Kidney tubule cell (primary cell): ENCODE measurements at regions not wholly inside any gene's neighbourhood (a gene's known extent, or its start where the extent isn't known, plus 50 kb on each side); places are given as distances from the start of the nearest gene placed in this dataset.

ENCODE experiments used
- DNase-seq: peaks from one replicate; pipeline ENCODE4 v3.0.0-alpha.2; 2018; ENCODE audit warnings: low spot score

- no peak for DNase-seq
Observed at GRCh38 chr15:31245135-31245689, 81.4 kb upstream of the KLF13 start.

- no peak for DNase-seq
Observed at GRCh38 chr15:31245756-31246155, 80.9 kb upstream of the KLF13 start.

- no peak for DNase-seq
Observed at GRCh38 chr15:31247404-31247803, 79.2 kb upstream of the KLF13 start.

GRCh38 chr15:31248263-31248662, 78.4 kb upstream of the KLF13 start:
- DNase-seq: no peak

GRCh38 chr15:31248951-31249350, 77.7 kb upstream of the KLF13 start:
- no peak for DNase-seq

GRCh38 chr15:31250033-31250432, 76.6 kb upstream of the KLF13 start:
- DNase-seq: no peak

GRCh38 chr15:31251165-31251564, 75.5 kb upstream of the KLF13 start:
- DNase-seq: no peak

- no peak for DNase-seq
Observed at GRCh38 chr15:31252171-31252785, 74.4 kb upstream of the KLF13 start.

GRCh38 chr15:31254431-31255175, 72.0 kb upstream of the KLF13 start:
- no peak for DNase-seq

GRCh38 chr15:31255176-31255510, 71.5 kb upstream of the KLF13 start:
- no peak for DNase-seq

GRCh38 chr15:31255732-31256377, 70.8 kb upstream of the KLF13 start:
- DNase-seq: no peak

- DNase-seq: no peak
Observed at GRCh38 chr15:31256378-31257265, 70.0 kb upstream of the KLF13 start.

GRCh38 chr15:31257286-31257685, 69.3 kb upstream of the KLF13 start:
- DNase-seq: peak; percentile 19

GRCh38 chr15:31258260-31258659, 68.4 kb upstream of the KLF13 start:
- DNase-seq: no peak

- DNase-seq: no peak
Observed at GRCh38 chr15:31259562-31260252, 66.9 kb upstream of the KLF13 start.

- no peak for DNase-seq
Observed at GRCh38 chr15:31260646-31261265, 65.9 kb upstream of the KLF13 start.

GRCh38 chr15:31261266-31262142, 65.1 kb upstream of the KLF13 start:
- no peak for DNase-seq

- no peak for DNase-seq
Observed at GRCh38 chr15:31262143-31262530, 64.5 kb upstream of the KLF13 start.

GRCh38 chr15:31262901-31263671, 63.5 kb upstream of the KLF13 start:
- peak; percentile 98 for DNase-seq
